NCI-H187 (cell line): ENCODE measurements at regions not wholly inside any gene's neighbourhood (a gene's known extent, or its start where the extent isn't known, plus 50 kb on each side); places are given as distances from the start of the nearest gene placed in this dataset.
"Not testable (repeated sequence)": the region's sequence is repeated elsewhere in the genome, so short reads cannot be mapped to it uniquely, and the experiment has no call there.

Experiments
- DNase-seq, 2 experiments: peaks; one replicate each; lab custom pipeline; 2025; lab: John Stamatoyannopoulos, UW

DNA sequence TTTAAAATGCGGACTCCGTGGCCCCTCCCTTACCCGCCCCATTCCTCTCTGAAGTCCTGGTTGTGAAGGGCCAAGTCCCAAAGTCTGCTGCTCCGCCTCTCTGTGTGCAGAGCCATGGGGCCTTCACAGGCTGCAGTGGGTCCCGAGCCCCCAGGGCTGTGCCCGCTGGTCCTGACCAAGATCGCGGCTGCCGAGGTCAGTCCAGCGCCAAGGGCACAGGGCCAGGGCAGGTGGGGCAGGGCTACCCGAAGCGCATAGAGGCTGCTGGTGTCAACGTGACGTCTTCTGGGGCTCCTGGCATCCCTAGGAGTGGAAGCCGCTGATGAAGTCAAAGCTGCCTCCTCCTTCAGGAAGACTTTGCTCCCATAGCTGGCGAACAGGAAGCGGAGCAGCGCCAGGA lies 858.8 kb downstream of the TUBA3C start:
- DNase-seq: not testable (repeated sequence)

DNA sequence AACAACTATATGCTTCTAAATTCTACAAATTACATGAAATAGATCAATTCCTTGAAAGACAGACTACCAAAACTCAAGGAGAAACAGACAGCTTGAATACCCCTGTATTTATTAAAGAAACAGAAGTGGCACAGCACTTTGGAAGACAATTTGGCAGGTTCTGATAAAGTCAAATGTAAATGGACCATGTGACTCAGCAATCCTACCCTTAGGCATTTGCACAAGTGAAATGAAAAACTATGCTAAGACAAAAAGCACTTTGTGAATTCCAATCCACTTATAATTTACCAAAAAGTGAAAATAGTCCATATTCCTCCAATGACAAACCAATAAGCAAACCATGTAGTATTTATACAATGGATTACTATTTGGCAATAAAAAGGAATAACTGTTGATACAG lies 862.0 kb downstream of the TUBA3C start:
- DNase-seq: not testable (repeated sequence)

DNA sequence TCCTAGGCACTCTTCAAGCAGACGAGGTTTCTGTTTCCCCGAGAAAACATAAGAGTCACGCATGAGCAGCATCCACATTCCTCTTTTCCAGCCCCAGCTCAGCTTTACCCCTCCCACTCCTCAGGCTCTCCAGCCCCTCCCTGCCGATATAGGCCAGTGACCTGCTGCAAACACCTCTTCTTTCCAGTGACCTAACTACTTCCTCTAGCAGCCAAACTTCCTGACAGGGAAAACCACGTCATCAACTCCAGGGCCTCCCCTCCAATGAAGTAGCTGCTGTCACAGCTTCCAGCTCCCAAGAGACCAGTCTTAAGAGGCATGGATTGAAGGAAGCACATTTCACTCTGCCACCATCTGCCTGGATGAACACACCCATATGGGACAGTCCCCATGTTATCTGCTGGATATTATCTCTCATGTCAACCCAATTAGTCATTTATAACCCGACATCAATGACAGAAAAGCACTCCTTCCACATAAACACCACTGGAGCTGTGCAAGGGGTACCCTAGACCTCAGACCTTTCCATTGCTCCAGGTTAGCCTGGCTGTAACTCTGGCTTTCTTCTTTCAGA lies 878.3 kb downstream of the TUBA3C start:
- DNase-seq: peak in 1 of 2 experiments; percentile 8

DNA sequence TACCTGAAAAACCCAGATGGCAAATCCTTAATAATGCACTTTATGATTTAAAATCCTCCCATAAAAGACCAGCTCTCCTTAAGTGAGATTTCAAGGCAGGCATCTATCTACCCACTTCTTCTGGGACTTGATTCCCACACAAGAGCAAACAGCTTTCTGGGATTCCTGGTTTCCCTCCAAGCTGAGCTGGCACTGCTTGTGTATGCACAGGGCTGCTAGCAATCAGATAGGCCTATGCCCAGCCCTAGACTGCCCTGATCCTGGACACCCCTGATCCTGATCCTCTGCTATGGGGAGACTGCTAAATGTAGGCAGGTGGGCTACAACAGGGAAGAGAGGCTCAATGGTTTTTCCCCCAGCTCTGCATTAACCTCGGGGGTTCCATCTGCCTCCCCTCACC lies 880.7 kb downstream of the TUBA3C start:
- not testable (repeated sequence) for DNase-seq

DNA sequence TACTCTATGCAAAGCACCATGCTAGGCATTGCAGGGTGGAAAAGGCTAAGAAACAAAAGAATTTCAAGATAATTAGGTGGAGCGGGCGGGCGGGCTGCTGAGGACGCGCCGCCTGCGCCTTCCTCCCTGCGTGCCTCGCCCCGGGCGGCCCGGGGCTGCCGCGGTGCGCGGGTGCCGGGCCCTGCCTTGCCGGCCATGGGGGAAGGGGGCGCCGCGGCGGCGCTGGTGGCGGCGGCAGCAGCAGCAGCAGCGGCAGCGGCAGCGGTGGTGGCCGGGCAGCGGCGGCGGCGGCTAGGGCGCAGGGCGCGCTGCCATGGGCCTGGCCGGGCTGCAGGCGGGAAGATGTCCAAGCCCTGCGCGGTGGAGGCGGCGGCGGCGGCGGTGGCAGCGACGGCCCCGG lies 884.3 kb downstream of the TUBA3C start:
- DNase-seq: not testable (repeated sequence)

DNA sequence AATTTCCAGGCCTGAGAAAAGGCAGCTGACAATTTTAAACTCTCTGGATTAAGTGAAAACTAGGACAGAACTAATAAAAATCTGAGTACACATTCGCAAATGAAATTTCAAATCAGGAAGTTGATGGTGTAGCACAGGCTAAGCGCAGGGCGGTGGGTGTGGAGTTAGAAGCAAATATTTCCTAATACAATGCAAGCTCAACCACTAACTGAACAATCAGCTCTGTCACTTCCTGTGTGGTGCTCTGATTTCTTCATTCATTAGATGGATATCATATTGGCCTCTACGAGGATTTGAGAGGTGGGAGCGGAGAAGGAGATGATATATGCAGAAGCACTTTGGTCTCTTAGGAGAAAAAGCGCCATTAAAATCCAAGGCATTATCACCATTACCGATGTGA lies 885.0 kb downstream of the TUBA3C start:
- DNase-seq: not testable (repeated sequence)

DNA sequence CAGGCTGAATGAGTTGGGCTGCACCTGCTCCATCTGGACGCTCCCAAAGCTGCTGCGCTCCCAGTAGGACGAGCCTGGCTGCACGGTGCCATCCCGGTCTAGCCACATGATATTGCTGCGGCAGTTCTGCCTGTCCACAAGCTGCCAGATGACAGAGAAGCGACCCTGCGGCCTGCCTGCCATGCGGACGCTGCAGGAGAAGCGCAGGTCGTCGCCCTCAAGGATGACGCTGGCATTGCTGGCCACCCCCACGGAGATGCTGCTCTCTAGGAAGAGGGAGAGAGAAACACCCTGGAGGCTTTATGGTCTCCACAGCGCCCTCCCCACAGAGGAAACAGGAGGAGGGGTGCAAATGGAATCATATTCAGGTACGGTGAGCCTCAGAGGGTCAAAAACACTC lies 887.3 kb downstream of the TUBA3C start:
- not testable (repeated sequence) for DNase-seq

DNA sequence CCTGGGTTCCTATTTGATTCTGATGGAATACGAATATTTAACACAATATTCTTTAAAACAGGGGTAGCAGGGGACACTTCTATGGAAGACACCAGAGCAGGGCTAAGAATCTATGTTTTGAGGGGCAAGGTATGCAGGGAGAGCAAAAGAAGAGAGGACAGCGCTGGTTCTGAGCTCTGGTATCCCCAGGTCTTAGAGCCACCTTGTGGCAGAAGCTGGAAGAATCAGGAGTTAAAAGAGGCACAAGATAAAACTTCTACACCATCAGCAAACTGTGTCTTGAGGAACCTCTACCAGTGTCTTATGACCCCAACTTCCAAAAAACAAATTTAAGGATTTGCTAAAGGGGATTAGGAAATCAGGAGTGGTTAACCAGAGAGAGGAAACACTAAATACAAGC lies 894.8 kb downstream of the TUBA3C start:
- not testable (repeated sequence) for DNase-seq

DNA sequence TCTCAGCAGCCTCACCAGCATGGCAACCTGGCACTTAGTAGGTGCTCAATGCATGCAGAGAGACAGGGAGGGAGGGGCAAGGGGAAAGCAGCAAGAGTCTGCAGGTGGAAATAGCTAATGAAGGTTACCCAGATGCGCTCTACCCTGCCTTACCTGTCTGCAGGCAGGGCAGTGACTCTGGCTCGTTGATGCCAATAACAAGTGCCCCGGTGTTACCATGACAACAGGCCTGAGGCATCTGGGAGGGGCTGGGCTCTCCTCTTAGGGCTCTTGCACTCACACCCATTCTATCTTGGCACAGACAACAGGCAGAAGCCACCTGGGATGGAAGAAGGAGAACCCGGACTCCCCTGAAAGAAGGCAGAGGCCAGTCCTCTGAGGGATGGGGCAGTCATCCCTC lies 896.0 kb downstream of the TUBA3C start:
- DNase-seq: not testable (repeated sequence)

DNA sequence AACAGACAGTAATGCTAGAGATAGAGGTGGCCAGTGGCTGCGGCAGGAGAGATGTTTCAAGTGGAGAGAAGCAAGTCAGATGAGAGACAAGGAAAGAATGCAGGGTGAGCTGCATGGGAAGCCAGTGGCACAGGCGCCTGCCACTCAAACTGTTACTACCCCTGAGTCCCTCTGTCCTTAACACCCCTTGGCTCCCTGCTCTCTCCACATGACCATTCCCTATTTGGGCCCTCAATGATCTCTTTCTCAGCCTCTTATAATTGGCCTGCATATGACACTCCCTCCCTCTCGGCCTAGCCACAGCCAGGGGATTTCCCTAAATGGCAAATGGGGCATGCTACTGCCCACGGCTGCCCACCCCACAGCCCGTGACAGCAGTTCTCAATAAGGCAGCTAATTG lies 897.6 kb downstream of the TUBA3C start:
- DNase-seq: not testable (repeated sequence)

DNA sequence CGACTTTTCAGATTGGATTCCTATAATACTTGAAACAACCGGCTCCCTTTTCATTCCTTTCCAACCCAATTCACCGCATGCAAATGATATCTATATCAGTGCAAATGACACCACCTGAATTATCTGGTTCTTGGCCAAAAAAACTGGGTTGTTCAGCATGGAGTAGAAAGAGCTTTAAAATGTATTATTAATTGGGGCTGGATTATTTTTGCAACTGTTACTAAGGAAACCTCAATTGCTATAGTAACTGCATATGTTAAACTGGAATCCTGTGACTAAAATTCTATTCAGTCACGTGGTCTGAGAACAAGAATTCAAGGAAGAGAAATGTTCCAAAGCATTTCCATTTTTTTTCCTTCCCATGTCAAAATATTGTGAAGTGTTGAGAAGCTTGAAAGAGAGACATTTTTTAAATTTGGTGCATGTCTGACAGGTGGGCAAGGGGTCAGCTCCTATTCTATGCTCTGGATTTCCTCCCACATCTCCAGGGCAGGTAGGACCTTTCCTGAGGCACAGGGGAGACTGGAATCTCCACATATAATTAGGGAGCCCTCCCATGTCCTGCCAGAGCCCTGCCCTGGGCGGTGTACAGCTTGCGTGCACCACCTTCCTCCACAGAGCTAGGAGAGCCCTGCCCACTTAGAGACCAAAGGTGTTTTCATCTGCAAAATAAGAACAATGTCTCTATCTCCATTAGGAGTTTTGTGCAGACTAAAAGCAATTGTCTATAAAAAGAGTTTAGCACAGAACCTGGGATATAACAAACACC lies 899.6 kb downstream of the TUBA3C start:
- DNase-seq: not testable (repeated sequence)

DNA sequence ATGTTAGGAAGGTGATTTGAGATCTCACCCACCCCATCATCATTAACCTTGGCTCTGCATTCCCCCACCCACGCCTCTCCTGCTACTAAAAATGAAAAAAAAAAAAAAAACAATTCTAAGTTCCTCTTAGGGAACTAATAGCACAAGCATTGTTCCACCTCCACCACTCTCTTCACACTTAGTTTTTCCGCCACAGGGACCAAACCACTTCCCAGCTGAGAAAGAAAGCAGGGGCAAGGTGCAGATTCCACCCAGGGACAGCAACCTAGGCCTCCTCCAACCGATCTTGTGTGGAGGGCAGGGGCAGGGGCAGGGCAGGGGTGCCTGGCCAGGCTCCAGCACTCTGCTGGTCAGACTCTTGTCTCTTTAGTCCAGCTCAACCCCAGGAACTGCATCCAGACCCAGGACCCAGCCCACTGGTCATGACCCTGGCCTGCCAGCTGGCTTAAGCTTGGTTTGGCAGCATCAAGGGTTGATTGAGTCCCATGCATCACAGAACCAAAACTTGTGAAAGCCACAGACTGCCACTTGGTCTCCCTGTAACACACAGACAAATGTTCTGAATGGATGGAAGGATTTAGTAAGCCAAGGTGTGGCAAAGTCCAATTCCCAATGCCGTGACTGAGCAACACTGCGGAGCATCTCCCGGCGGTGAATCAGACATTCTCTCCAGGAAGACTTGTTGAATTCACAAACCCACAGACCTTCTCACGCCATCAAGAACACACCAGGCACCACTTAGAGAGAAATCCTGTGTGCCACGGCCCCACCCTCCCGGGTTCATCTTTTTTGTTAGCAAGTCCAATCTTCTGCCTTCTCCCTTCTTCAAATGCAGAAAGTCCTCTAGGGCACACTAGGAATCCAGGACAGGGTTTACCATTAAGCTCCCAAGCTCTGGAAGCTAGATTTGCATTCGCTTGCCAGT lies 900.5 kb downstream of the TUBA3C start:
- not testable (repeated sequence) for DNase-seq

DNA sequence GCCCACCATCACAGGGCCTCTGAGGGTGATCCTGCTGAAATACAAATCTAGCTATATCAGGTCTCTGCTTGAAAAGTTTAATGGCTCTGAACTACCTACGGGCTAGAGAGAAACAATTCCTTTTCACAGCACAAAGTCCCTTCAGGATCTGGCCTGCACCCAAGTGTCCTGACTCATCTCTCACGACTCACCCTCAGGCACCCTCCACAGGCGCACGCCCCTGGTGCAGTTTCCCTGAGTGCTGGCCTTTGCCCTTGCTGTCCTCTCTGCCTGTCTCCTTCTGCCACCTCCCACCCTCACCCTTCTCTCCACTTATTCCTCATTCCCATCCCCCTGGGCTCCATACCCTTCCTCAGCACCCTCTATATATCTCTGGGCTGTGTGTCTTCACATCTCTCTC lies 901.7 kb downstream of the TUBA3C start:
- DNase-seq: not testable (repeated sequence)

DNA sequence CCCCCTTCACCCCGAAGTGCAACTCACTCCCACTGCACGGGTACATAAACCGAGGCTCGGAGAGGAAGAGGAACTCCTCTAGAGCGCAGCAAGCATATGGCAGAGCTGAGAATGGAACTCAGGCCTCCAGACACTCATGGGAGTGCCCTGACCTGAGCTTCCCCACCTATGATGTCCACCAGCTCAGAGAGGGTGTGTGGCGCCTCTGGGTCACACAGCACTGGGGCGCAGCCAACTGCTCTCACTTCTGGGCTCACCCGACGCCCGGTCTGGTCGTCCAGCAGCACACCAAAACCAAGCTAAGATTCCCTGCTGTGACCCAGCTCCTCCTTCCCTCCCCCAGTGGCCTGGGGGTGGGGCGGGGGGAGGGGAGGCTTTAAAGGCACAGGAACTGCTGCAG lies 904.3 kb downstream of the TUBA3C start:
- DNase-seq: not testable (repeated sequence)

DNA sequence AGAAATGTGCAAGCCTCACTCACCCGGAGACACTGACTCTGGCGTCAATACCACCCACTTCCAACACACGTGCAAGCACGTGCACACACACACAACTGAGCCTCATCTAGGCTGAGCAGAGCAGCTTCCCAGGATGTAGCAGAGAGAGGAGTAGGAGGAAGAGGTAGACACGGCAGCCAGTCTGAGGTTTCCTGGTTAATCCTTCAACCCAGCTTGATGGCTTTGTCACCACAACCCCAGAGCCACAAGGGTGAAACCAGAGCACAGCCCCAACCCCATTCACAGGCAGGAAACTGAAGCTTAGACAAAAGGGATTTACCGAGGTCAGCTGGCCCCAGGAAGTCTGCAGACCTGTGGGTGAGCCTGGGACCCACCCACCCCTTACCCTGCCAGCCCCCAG lies 905.3 kb downstream of the TUBA3C start:
- not testable (repeated sequence) for DNase-seq

DNA sequence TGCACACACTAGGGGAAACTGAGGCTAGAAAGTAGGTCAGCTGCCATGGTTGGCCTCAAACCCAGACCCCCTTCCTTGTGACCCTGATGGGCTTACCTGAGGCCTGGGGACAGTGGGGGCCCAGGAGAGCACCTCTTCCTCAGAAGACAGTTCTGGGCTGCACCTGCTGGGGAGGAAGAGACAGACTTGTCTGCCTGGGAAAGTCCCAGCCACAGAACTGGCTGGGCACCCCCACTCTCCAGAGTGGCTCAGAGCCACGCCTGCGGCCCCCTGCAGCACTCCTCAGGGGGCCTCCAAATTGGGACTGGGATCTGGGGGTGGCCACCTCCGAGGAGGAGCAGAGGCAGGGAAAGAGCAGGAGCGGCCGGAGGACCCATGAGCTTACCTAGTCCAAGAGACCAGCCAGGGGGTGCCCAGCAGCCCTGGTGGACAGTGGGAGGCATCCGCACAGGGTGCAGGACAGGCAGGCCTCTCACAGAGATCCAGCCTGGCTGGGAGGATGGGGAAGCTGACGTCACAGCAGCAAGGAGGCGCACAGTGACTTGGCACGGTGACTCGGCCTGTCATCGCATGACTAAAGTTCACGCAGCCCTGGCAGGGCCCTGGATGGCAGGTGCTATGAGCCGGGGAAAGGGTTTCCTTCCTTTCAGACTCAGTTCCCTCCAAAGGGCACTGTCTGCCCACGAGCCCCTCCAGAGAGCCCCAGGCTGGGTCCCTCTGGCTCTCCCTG lies 907.7 kb downstream of the TUBA3C start:
- DNase-seq: not testable (repeated sequence)

DNA sequence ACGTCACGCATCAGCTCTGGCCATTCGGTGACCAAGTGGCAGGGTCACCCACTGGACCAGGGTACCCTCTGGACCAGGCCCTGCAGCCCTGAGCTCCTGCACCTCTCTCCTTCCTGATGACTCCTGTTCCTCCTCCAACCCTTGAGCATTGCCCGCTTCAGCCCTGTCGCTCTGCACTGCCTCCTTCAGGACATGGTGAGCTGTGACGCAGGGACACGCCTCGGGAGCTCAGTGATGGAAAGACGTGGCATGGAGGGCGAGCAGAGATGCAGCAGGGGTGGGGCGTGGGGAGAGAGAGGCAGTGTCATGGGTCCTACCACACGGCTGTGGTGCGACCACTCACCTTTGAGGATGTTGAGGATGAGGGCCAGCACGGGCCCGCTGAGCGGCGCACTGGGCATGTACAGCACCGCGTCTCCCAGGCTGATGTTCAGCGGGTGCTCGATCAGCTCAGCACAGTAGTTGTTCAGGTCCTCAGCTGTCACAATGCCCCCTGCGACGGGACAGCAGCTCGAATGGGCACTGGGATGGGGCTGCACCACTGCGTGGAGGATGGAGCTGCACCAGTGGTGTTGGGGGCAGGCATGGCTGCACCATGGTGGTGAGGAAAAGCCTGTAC lies 922.7 kb downstream of the TUBA3C start:
- not testable (repeated sequence) for DNase-seq

DNA sequence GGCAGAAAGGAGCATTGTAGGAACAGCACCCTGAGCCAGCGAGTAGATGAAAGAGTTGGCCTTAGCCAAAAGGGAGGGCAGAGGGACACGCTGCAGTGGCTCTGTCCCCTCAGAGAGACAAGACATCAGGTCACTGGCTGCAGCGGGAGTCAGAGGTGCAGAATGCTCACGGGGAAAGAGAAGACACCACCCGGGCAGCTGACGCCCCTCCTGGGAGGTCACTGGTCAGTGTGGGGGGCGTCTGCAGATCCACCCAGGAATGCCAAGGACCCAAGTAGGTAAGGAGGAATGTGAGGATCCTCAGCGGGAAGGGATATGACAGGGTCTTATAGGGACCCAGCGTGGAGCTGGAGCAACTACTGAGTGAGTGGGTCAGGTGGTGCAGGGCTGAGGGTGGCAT lies 923.9 kb downstream of the TUBA3C start:
- DNase-seq: not testable (repeated sequence)

DNA sequence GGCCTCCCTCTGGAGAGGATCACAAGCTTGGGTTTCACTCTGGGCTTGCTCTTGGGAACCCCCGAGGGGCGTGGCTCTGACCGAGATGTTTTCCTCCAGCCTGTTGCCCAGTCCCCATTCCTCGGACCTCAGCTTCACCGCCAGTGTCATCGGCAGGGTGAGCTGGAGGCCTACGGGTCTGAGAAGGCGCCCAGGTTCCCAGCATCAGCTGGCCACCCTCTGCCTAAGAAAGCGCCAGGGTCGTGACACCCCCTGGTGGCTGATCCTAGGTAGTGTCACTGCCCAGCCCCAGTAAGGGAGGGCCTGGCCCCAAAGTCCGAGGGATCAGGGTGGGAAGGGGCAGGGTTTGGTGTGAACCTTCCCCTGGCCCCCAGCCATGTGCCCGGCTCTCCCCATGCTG lies 928.8 kb downstream of the TUBA3C start:
- not testable (repeated sequence) for DNase-seq

DNA sequence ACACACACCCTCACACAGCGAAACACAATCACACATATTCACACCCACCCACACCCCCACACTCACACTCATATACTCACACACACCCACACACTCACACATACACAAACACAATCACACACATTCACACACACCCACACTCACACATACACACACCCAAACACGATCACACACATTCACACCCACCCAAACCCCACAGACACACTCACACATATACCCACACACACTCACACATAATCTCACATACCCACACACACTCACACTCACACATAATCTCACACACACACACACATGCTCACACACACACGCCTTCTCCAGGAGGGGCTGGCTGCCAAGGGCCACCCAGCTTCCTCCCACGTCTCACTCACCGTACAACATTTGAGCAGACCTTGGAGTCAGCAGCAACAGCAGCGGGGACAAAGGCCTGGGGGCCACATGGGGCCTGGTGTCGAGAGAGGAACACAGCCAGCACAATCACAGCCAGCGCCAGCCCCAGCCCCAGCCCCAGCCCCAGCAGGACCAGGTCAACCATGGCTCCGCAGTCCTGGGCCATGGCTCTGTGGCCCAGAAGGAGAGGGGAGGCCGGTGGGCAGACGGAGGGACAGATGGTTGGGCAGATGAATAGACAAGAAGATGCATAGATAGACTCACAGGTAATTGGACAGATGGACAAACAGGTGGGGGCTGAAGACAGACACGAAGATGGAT lies 932.9 kb downstream of the TUBA3C start:
- DNase-seq: not testable (repeated sequence)

DNA sequence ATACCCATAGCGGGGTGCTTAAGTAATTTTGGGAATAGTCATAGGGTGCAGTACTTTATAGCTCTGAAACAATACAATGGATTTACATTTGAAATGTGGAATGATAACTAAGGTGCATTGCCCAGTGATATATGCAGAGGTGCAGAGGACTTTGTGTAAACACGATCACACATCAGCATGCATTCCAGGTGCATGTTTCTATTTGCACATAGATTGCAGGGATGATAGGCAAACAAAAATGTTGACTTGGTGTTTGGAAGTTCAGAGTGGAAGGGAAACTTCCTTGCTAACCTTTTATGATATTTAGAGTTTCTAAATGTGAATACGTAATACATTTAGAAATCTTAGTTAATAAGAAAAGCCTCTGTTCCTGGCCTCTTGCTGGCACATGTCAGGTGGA lies 941.5 kb downstream of the TUBA3C start:
- DNase-seq: not testable (repeated sequence)
